CD4-positive, alpha-beta T cell (primary cell): ENCODE measurements at regions not wholly inside any gene's neighbourhood (a gene's known extent, or its start where the extent isn't known, plus 50 kb on each side); places are given as distances from the start of the nearest gene placed in this dataset.
"Not testable (repeated sequence)": the region's sequence is repeated elsewhere in the genome, so short reads cannot be mapped to it uniquely, and the experiment has no call there.

ENCODE experiments used
- ATAC-seq: fragments of 200-7000 bp; cut with Tn5 transposase; one replicate; pipeline ENCODE4 v1.10.0; 2022; ENCODE audit warnings: mild to moderate bottlenecking; ENCODE audit not compliant: poor library complexity
- CTCF ChIA-PET: fragments of 350-600 bp; sonication (Branson Sonifier 250); formaldehyde crosslinking; loops from one replicate; lab custom pipeline; 2021; ENCODE audit warnings: antibody characterized with exemption, inconsistent platforms; lab: Charles Lee
- POLR2A ChIA-PET: fragments of 350-600 bp; sonication (Branson Sonifier 250); formaldehyde crosslinking; loops from one replicate; lab custom pipeline; 2021; ENCODE audit warnings: antibody characterized with exemption, inconsistent platforms; lab: Charles Lee
- DNase-seq, 14 experiments: peaks; one replicate each; pipeline ENCODE4 v3.0.0-alpha.2; 2013 to 2020; ENCODE audit warnings: mixed read lengths in 2 of 14
- H3K27ac ChIP-seq, 2 donors: one replicate each; pipeline versions ENCODE4 v1.5.1 to v1.7.0; 2013; ENCODE audit warnings: low read length in 2 of 2, low read depth in 1 of 2, mild to moderate bottlenecking in 1 of 2
- H3K27me3 ChIP-seq, 2 experiments: 1 replicate in 1 of 2; 2 replicates in 1 of 2; pipeline versions ENCODE4 v1.6.1 to v1.7.0; 2013; ENCODE audit warnings: low read length in 2 of 2, control low read depth in 1 of 2, mild to moderate bottlenecking in 1 of 2, moderate library complexity in 1 of 2; ENCODE audit not compliant: insufficient read depth in 2 of 2, control insufficient read depth in 1 of 2
- H3K36me3 ChIP-seq: one replicate; pipeline ENCODE4 v1.6.1; 2013; ENCODE audit warnings: low read length, control low read depth; ENCODE audit not compliant: insufficient read depth
- H3K4me1 ChIP-seq: one replicate; pipeline ENCODE4 v1.6.1; 2013; ENCODE audit warnings: low read length, control low read depth; ENCODE audit not compliant: insufficient read depth
- H3K4me3 ChIP-seq: one replicate; pipeline ENCODE4 v1.5.1; 2013; ENCODE audit warnings: mild to moderate bottlenecking, low read length, moderate library complexity
- H3K9me3 ChIP-seq, 2 experiments: 1 replicate in 1 of 2; 2 replicates in 1 of 2; pipeline versions ENCODE4 v1.6.1 to v1.7.0; 2013; ENCODE audit warnings: low read length in 2 of 2, mild to moderate bottlenecking in 2 of 2, control low read depth in 1 of 2, moderate library complexity in 1 of 2; ENCODE audit not compliant: control insufficient read depth in 1 of 2, insufficient read depth in 1 of 2
- H3K27ac Mint-ChIP-seq: one replicate; pipeline ENCODE4 v1.8.0; 2020; ENCODE audit warnings: mixed read lengths
- H3K27me3 Mint-ChIP-seq: one replicate; pipeline ENCODE4 v1.8.0; 2021; ENCODE audit warnings: mixed read lengths
- H3K36me3 Mint-ChIP-seq: one replicate; pipeline ENCODE4 v1.8.0; 2021; ENCODE audit warnings: low read depth, mixed read lengths
- H3K4me1 Mint-ChIP-seq: one replicate; pipeline ENCODE4 v1.8.0; 2021; ENCODE audit warnings: low read depth, mixed read lengths
- H3K4me3 Mint-ChIP-seq: one replicate; pipeline ENCODE4 v1.8.0; 2020; ENCODE audit warnings: mild to moderate bottlenecking, mixed read lengths
- H3K9me3 Mint-ChIP-seq: one replicate; pipeline ENCODE4 v1.8.0; 2020; ENCODE audit warnings: mixed read lengths
- CTCF ChIP-seq: fragments of 200-600 bp; IDR thresholded peaks from one replicate; pipeline ENCODE4 v1.8.0; 2022; ENCODE audit warnings: antibody characterized with exemption, mild to moderate bottlenecking
- intact Hi-C, 2 experiments: fragments of 100-400 bp; cut with DNase I in 1 of 2; cut with micrococcal nuclease in 1 of 2; formaldehyde crosslinking; loops; one replicate each; pipeline versions ENCODE4 v1.15.1 to v1.9.0; 2023 to 2025; cut with DNase I, micrococcal nuclease

- H3K27me3 ChIP-seq = no peaks in the 10 kb centered on the region
- H3K4me1 Mint-ChIP-seq = no peaks in the 10 kb centered on the region
- no peak overlapping the region for H3K4me3 Mint-ChIP-seq
- H3K27ac ChIP-seq = no peak overlapping the region
- no peak for ATAC-seq
- no peaks in the 10 kb centered on the region for H3K36me3 ChIP-seq
- H3K4me1 ChIP-seq = no peaks in the 10 kb centered on the region
- no peak overlapping the region for H3K4me3 ChIP-seq
- peaks cover 0 to 17% of the 10 kb centered on the region in 2 experiments for H3K9me3 ChIP-seq
- ChIA-PET CTCF (no interaction called here), POLR2A (no interaction called here)
- no peaks in the 10 kb centered on the region for H3K27me3 Mint-ChIP-seq
- H3K27ac Mint-ChIP-seq = no peak overlapping the region
- no peak for DNase-seq
- no peaks in the 10 kb centered on the region for H3K36me3 Mint-ChIP-seq
- no peak for TF ChIP-seq CTCF
- intact Hi-C loops = no loop called here
- H3K9me3 Mint-ChIP-seq = peaks cover 9% of the 10 kb centered on the region
Measured at GRCh38 chr5:12669326-12669725, 765.1 kb upstream of the CTNND2 start.

- no peak for TF ChIP-seq CTCF
- no peak overlapping the region for H3K27ac Mint-ChIP-seq
- Histone ChIP-seq H3K36me3 (no peaks in the 10 kb centered on the region), H3K4me3 (no peak overlapping the region), H3K9me3 (peaks cover 0 to 9% of the 10 kb centered on the region in 2 experiments), H3K27ac (no peak overlapping the region), H3K4me1 (no peaks in the 10 kb centered on the region), H3K27me3 (no peaks in the 10 kb centered on the region)
- no peaks in the 10 kb centered on the region for H3K4me1 Mint-ChIP-seq
- POLR2A ChIA-PET = no interaction called here
- H3K4me3 Mint-ChIP-seq = no peak overlapping the region
- H3K27me3 Mint-ChIP-seq = no peaks in the 10 kb centered on the region
- DNase-seq (no peak), ATAC-seq (no peak)
- H3K36me3 Mint-ChIP-seq = no peaks in the 10 kb centered on the region
- intact Hi-C loops = no loop called here
- H3K9me3 Mint-ChIP-seq = peaks cover 14% of the 10 kb centered on the region
- CTCF ChIA-PET = no interaction called here
Measured at GRCh38 chr5:12668564-12668963, 764.3 kb upstream of the CTNND2 start.

- H3K36me3 ChIP-seq, H3K27ac Mint-ChIP-seq, H3K4me1 Mint-ChIP-seq, CTCF ChIA-PET, H3K27me3 ChIP-seq, H3K36me3 Mint-ChIP-seq, H3K9me3 ChIP-seq, DNase-seq, H3K4me3 Mint-ChIP-seq, intact Hi-C loops, H3K4me1 ChIP-seq, H3K27ac ChIP-seq, POLR2A ChIA-PET, H3K27me3 Mint-ChIP-seq, H3K4me3 ChIP-seq, ATAC-seq: not testable (repeated sequence)
- H3K9me3 Mint-ChIP-seq = peaks cover 12% of the 10 kb centered on the region
Measured at GRCh38 chr5:12667818-12668217, 763.6 kb upstream of the CTNND2 start.

- POLR2A ChIA-PET, H3K4me3 Mint-ChIP-seq, H3K27ac ChIP-seq, H3K27ac Mint-ChIP-seq, H3K4me1 Mint-ChIP-seq, DNase-seq, ATAC-seq, H3K27me3 Mint-ChIP-seq, H3K36me3 ChIP-seq, H3K4me1 ChIP-seq, H3K27me3 ChIP-seq, intact Hi-C loops, H3K4me3 ChIP-seq, H3K36me3 Mint-ChIP-seq, CTCF ChIA-PET: not testable (repeated sequence)
- peaks cover 12% of the 10 kb centered on the region for H3K9me3 Mint-ChIP-seq
- peaks cover 0 to 14% of the 10 kb centered on the region in 2 experiments for H3K9me3 ChIP-seq
Measured at GRCh38 chr5:12665772-12666171, 761.5 kb upstream of the CTNND2 start.
